ENCODE measurements at regions not wholly inside any gene's neighbourhood (a gene's known extent, or its start where the extent isn't known, plus 50 kb on each side); places are given as distances from the start of the nearest gene placed in this dataset.

DNA sequence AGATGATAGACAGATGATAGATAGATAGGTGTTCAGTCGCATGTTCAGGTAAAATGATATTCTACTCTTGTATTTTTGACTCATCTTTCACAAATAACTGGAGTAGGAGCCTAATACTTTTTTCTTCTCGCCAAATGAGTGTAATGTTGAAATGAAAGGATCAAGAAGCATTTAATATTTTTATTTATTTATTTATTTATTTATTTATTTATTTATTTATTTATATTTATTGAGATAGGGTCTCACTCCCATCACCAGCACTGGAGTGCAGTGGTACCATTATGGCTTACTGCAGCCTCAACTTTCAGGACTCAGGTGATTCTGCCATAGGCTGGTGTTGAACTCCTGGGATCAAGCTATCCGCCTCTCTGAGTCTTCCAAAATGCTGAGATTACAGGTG, 298.8 kb downstream of the KCNC2 start:
- no peak for DNase-seq (ENCODE audit: low spot score)

DNA sequence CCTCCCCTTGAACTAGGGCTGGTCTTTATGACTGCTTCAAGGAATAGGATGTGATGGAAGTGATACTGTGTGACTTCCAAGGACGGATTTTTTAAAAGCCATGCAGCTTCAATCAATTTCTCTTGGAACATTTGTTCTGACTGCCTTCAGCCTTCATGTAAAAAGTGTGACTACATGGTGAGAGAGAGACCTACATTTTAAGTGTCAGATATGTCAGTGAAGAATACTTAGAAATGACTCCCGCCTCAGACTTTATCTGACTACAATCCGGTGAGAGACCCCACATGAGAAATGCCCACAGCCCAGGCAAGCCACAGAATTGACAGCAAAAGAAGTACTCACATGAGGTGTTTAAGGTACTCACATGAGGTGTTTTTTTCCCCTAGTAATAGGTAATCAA, 295.3 kb downstream of the KCNC2 start:
- no peak for DNase-seq (ENCODE audit: low spot score)

- no peak for DNase-seq (ENCODE audit: low spot score)
These were observed 293.9 kb downstream of the KCNC2 start for GRCh38 chr12:74915718-74916117.

DNA sequence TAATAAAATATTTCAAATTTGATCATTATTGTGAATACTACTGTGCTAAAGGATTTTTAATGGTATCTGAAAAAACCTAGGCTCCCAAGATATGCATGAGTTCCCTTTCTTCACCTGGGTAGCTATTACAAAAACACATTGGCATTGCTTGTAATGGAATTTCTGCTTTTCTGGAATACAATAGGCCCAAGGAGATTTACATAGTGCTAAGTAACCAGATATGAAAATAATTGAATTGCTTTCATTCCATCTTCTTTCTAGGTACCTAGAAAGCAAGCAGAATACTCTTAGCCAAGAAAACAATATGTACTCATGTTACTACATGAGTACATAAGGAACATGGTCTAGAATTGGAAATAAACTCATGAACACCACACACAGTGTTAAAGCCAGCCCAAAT, 291.9 kb downstream of the KCNC2 start:
- no peak for DNase-seq (ENCODE audit: low spot score)

DNA sequence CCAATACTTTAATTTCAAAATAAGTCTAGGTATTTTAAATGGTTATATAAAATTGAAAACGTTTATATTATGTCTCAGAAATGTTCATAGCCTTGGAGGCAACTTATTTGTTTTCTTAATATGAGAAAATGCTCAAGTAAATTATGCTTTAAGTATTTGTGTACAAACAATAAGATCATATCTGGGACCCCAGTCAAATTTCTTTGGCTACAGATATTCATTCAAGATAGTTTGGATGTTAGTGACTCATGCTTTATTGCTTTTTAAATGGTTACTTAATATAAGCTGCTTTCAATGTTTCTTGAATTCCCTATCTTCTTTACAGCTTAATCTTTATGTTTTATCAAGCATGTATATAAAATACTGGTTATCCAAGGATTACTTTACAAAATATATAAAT, 291.3 kb downstream of the KCNC2 start:
- no peak for DNase-seq (ENCODE audit: low spot score)

DNA sequence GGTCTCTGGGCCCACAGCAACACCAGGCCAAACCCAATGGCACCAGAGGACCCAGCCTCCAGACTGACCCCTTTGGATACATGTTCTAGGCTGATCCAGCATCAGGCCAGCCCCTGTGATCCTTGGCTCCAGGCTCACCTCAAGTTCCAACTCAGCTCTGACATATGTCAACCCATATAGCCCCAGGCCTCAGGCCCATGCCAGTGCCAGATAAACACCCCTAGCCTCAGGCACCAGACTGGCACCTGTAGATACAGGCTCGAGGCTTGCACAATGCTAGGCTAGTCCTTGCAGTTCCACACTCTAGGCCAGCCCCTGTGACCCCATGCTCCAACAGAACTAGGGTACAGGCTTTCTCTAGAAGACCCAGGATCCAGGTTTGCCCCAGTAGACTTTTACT, 287.5 kb downstream of the KCNC2 start:
- no peak for DNase-seq (ENCODE audit: low spot score)

DNA sequence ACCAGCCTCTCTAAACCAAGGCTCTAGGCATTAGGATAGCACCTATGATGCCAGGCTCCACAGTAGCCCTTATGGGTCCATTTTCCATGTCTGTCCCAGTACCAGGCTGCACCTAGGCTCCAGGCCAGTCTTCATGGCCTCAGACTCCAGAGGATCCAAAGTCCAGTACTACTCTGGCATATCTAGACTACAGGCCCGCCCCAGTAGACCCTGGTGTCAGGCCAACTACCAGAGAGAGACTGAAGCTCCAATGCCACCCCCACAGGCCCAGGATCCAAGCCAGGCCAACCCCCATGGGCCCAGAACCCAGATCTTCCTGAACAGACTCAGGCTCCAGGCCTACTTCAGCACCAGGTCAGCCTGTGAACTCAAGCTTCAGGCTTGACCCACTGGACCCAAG, 287.0 kb downstream of the KCNC2 start:
- no peak for DNase-seq (ENCODE audit: low spot score)

DNA sequence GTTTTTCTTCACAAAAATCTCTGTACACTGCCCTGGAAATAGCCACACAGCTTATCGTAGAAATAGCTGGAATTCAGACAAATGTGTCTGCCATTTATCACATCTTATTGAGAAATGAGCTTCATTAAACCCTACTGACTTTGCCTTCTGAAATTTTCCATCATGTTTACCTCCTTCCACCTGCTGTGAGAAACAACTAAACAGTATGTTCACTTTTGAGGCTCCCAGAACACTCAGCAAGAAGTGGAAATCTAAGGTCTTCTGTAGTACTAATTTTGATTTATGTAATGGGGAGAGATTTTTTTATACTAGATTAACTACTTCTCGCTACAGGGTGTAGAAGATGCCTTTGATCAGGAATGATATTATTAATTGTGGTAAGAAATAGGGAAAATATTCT, 268.0 kb downstream of the KCNC2 start:
- DNase-seq (ENCODE audit: low spot score), result no peak

DNA sequence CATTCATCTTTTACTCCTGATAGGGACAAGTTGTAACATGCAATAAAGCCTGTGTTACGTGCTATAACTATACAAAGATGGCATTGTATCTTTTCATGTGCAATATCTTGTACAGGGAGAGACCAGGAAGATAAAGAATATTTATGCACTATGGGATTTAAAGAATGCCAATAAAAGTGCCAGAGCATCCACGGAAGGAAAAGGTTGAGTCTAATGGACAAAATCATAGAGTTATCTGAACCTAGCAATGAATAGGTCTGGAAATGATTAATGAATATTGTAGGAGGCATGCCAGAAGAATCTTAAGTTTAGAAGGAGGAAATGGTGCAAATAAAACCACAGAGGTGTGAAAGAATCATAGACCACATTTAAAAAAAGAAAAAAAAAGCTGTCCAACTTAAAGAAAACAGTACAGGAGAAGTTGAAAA, 263.9 kb downstream of the KCNC2 start:
- no peak for DNase-seq (ENCODE audit: low spot score)

DNA sequence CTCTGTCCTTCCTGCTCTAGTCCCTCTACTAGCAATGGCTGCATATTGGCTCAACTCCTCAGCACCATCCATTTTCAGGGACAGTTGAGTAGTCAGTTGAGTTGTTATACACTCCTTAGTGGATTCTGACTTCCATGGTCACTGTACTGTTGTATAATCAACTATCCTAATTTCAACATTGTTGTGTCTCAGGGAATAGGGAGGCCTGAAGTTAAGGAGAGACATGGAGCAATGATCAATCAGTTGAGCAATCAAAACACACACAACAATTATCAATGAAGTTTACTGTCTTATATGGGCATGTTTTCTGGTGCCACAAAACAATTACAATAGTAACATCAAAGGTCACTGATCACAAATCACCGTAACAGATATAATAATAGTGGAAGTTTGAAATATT, 255.9 kb downstream of the KCNC2 start:
- DNase-seq (ENCODE audit: low spot score), result no peak

GRCh38 chr12:74957231-74957630, 252.4 kb downstream of the KCNC2 start:
- DNase-seq (ENCODE audit: low spot score), result no peak

GRCh38 chr12:74957634-74958033, 252.0 kb downstream of the KCNC2 start:
- no peak for DNase-seq (ENCODE audit: low spot score)

DNA sequence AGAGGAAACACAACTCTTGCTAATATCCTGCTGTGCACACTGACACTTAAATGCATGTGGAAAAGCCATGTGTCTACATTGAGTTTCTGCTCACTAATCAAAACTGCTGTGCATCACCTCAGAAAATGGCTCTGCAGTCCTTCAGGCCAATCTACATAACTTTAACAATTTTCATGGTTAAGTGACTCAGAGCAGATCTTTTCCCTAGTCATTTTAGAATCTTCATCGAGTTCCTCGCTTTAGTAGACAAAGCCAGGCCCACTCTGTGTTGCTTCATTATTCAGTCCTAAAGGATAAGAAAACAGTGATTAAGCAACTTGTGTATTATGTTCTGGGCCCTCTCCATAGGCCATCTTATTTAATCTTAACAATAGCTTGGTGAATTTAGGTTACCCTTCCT, 250.0 kb downstream of the KCNC2 start:
- no peak for DNase-seq (ENCODE audit: low spot score)

- DNase-seq (ENCODE audit: low spot score), result no peak
These were observed 246.3 kb downstream of the KCNC2 start for GRCh38 chr12:74963304-74963703.

DNA sequence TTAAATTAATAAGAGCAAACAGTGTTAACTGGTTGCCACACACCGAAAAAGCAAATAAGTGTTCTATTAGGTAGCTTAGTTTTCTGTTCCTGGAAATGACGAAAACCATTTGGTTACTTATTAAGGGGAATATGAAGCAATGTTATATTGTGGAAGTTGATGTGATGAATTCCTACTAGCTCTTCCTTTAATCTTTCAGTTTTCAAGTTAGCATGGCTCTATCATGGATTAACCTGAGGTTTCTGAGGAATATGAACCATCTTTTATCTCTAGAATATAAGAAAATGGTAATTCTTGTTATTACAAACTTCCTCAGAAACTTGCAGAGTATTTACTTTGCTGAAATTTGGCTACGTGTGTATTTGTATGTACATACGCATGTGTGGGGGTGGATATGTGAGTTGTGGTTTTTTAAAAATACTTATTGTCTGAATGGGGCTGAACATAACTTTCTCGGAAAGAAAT, 245.7 kb downstream of the KCNC2 start:
- DNase-seq (ENCODE audit: low spot score), result no peak

- no peak for DNase-seq (ENCODE audit: low spot score)
These were observed 245.2 kb downstream of the KCNC2 start for GRCh38 chr12:74964390-74964789.

DNA sequence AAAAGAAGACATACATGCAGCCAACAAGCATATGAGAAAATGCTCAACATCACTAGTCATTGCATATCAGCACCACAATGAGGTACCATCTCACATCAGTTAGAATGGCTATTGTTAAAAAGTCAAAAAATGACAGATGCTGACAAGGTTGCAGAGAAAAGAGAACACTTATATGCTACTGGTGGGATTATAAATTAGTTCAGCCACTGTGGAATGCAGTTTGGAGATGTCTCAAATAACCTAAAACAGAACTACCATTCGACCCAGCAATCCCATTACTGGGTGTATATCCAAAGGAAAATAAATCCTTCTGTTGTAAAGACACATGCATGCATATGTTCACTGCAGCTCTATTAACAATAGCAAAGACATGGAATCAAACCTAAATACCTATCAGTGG, 238.4 kb downstream of the KCNC2 start:
- no peak for DNase-seq (ENCODE audit: low spot score)

GRCh38 chr12:74977832-74978481, 231.7 kb downstream of the KCNC2 start:
- DNase-seq (ENCODE audit: low spot score), result no peak

DNA sequence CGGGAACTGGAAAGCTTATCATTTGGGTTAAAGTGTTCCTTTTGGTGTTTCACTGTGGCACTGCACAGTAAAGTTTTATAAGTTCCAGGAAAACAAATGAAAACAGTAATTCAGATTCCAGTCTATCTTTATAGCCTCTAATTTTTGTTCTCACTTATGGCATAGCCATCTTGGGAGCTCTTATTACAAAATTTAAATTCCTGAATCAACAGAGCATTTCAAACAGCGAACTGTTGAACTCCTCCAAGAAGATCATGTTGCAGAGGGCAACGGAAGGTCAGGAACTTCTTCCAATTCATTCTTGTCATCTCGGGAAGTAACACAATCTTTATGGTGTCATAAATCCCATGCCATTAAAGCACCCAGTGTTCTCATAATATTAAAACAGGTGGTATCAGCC, 229.1 kb downstream of the KCNC2 start:
- no peak for DNase-seq (ENCODE audit: low spot score)

DNA sequence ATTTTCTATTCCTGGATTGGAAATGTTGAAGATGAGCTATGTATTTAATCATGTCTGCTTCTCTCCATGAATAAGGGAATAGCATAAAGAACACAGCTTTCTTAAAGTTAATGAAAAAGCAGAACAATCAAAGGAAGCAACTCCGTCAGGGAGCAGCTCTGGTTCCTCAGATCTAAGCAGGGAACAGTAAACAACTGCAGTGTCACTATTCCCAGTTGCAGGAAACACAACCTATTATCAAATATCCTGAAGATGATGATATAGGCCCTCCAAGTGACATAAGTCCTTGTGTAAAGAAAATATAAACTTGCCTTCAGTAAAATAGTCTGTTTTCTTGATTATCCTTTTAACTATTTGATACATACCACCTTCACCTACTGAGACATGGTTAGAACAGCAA, 228.1 kb downstream of the KCNC2 start:
- no peak for DNase-seq (ENCODE audit: low spot score)

GRCh38 chr12:74983917-74984316, 225.7 kb downstream of the KCNC2 start:
- DNase-seq (ENCODE audit: low spot score), result no peak

DNA sequence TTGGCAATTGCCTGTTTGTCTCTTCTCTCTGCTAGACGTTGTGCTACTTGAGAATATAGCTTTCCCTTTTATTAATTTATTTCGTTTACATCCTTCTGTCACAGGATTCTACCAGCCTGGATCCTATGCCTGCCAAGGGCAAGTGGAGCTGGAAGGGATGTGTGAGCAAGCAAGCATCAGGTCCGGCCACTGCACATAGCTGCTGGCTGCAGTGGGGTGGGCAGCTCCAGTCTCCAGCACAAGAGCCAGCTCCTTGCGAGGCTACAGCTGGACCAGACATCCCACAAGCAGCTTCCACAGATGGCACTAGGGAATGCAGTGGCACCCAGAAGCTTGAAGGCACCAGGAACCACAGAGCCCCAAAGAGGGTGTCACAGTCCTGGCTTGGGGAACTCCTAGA, 225.0 kb downstream of the KCNC2 start:
- no peak for DNase-seq (ENCODE audit: low spot score)

DNA sequence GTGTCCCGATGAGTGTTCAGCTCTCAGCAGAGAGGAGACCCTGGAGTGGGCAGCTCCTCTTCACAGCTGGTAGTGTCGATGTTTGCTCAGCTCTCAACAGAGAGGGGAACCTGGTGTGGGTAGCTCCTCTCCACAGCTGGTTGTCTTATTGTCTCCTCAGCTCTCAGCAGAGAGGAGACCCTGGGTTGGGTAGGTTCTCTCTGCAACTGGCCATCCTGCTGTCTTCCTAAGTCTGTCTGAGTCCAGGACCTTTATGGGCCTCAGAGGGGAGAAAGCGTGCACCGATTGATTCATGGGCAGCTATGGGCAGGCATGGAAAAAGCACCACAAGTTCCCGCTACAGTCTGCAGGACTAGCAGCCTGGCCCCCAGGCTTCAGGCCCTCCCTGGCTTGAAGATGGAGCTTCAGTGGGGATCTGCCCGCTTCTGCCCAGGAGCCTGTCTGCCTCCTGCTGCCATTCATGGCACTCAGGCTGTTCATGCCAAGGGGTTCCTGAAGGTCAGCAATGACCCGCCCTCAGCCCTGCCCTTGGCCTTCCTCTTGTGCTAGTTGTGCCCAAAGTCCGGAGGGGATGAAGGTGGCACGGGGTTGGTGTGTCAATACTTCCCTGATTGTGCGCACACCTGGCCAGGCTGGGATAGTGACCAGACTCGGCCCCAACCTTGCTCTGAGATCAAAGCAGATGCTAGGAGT, 224.2 kb downstream of the KCNC2 start:
- DNase-seq (ENCODE audit: low spot score), result no peak

- DNase-seq (ENCODE audit: low spot score), result no peak
These were observed 223.7 kb downstream of the KCNC2 start for GRCh38 chr12:74985986-74986319.

All from pons (tissue), 1 donor.